Kidney tubule cell (primary cell): ENCODE measurements at regions not wholly inside any gene's neighbourhood (a gene's known extent, or its start where the extent isn't known, plus 50 kb on each side); places are given as distances from the start of the nearest gene placed in this dataset.

Source experiments
- DNase-seq: peaks from one replicate; pipeline ENCODE4 v3.0.0-alpha.2; 2018; ENCODE audit warnings: low spot score

GRCh38 chr1:88063605-88064004 lies 620.5 kb upstream of the PKN2 start:
- no peak for DNase-seq

GRCh38 chr1:88068407-88068960 lies 615.6 kb upstream of the PKN2 start:
- DNase-seq, result no peak

- no peak for DNase-seq
Observed at GRCh38 chr1:88070956-88071355, 613.1 kb upstream of the PKN2 start.

- no peak for DNase-seq
Observed at GRCh38 chr1:88074661-88075060, 609.4 kb upstream of the PKN2 start.

GRCh38 chr1:88075813-88076212 lies 608.3 kb upstream of the PKN2 start:
- no peak for DNase-seq

GRCh38 chr1:88079036-88079435 lies 605.0 kb upstream of the PKN2 start:
- DNase-seq, result no peak

- no peak for DNase-seq
Observed at GRCh38 chr1:88080875-88081274, 603.2 kb upstream of the PKN2 start.

- no peak for DNase-seq
Observed at GRCh38 chr1:88088481-88088880, 595.6 kb upstream of the PKN2 start.

GRCh38 chr1:88089961-88090360 lies 594.1 kb upstream of the PKN2 start:
- DNase-seq, result no peak

GRCh38 chr1:88098881-88099280 lies 585.2 kb upstream of the PKN2 start:
- DNase-seq, result no peak

- DNase-seq, result peak; percentile 10
Observed at GRCh38 chr1:88101041-88101440, 583.0 kb upstream of the PKN2 start.

GRCh38 chr1:88104236-88104635 lies 579.8 kb upstream of the PKN2 start:
- DNase-seq, result peak; percentile 13

- DNase-seq, result no peak
Observed at GRCh38 chr1:88104886-88105285, 579.2 kb upstream of the PKN2 start.

- peak; percentile 90 for DNase-seq
Observed at GRCh38 chr1:88111816-88112215, 572.3 kb upstream of the PKN2 start.

- DNase-seq, result no peak
Observed at GRCh38 chr1:88117597-88117996, 566.5 kb upstream of the PKN2 start.

GRCh38 chr1:88118176-88118845 lies 565.8 kb upstream of the PKN2 start:
- no peak for DNase-seq

- no peak for DNase-seq
Observed at GRCh38 chr1:88124614-88125013, 559.5 kb upstream of the PKN2 start.

- no peak for DNase-seq
Observed at GRCh38 chr1:88126467-88126866, 557.6 kb upstream of the PKN2 start.

GRCh38 chr1:88133991-88134390 lies 550.1 kb upstream of the PKN2 start:
- DNase-seq, result no peak

- DNase-seq, result no peak
Observed at GRCh38 chr1:88134983-88135921, 548.8 kb upstream of the PKN2 start.

GRCh38 chr1:88139633-88140032 lies 544.4 kb upstream of the PKN2 start:
- no peak for DNase-seq

GRCh38 chr1:88140325-88140724 lies 543.7 kb upstream of the PKN2 start:
- no peak for DNase-seq

- peak; percentile 9 for DNase-seq
Observed at GRCh38 chr1:88141499-88142074, 542.5 kb upstream of the PKN2 start.
